A204.1 (cell line): ENCODE measurements at regions not wholly inside any gene's neighbourhood (a gene's known extent, or its start where the extent isn't known, plus 50 kb on each side); places are given as distances from the start of the nearest gene placed in this dataset.
"Not testable (repeated sequence)": the region's sequence is repeated elsewhere in the genome, so short reads cannot be mapped to it uniquely, and the experiment has no call there.

ENCODE experiments used
- FAIRE-seq: peaks from 2 replicates; lab custom pipeline; 2012; peaks lifted over from hg19 to GRCh38; lab: Jason Lieb, UNC

- no peak for FAIRE-seq
These were observed 438.9 kb downstream of the NAV3 start for GRCh38 chr12:78269620-78270019.

- no peak for FAIRE-seq
These were observed 440.9 kb downstream of the NAV3 start for GRCh38 chr12:78271546-78271945.

- no peak for FAIRE-seq
These were observed 445.2 kb downstream of the NAV3 start for GRCh38 chr12:78275886-78276285.

GRCh38 chr12:78278706-78279190 lies 448.1 kb downstream of the NAV3 start:
- FAIRE-seq, result no peak

GRCh38 chr12:78279567-78279966 lies 448.9 kb downstream of the NAV3 start:
- FAIRE-seq, result no peak

GRCh38 chr12:78281102-78281501 lies 450.4 kb downstream of the NAV3 start:
- FAIRE-seq, result not testable (repeated sequence)

- no peak for FAIRE-seq
These were observed 453.7 kb downstream of the NAV3 start for GRCh38 chr12:78284417-78284816.

- no peak for FAIRE-seq
These were observed 460.1 kb downstream of the NAV3 start for GRCh38 chr12:78290606-78291345.

- no peak for FAIRE-seq
These were observed 462.5 kb downstream of the NAV3 start for GRCh38 chr12:78293059-78293686.

GRCh38 chr12:78301282-78301681 lies 470.6 kb downstream of the NAV3 start:
- not testable (repeated sequence) for FAIRE-seq

- no peak for FAIRE-seq
These were observed 475.1 kb downstream of the NAV3 start for GRCh38 chr12:78305808-78306207.

- no peak for FAIRE-seq
These were observed 475.5 kb downstream of the NAV3 start for GRCh38 chr12:78306236-78306635.

GRCh38 chr12:78308701-78309100 lies 478.0 kb downstream of the NAV3 start:
- no peak for FAIRE-seq

- no peak for FAIRE-seq
These were observed 484.3 kb downstream of the NAV3 start for GRCh38 chr12:78315028-78315427.

- no peak for FAIRE-seq
These were observed 485.4 kb downstream of the NAV3 start for GRCh38 chr12:78316136-78316535.

- no peak for FAIRE-seq
These were observed 486.2 kb downstream of the NAV3 start for GRCh38 chr12:78316631-78317468.

- FAIRE-seq, result no peak
These were observed 491.0 kb downstream of the NAV3 start for GRCh38 chr12:78321696-78322095.

- FAIRE-seq, result no peak
These were observed 492.5 kb downstream of the NAV3 start for GRCh38 chr12:78323226-78323625.

- FAIRE-seq, result no peak
These were observed 493.5 kb downstream of the NAV3 start for GRCh38 chr12:78324234-78324633.

GRCh38 chr12:78328524-78328923 lies 497.8 kb downstream of the NAV3 start:
- FAIRE-seq, result no peak

GRCh38 chr12:78330131-78330530 lies 499.4 kb downstream of the NAV3 start:
- FAIRE-seq, result no peak

- FAIRE-seq, result no peak
These were observed 500.5 kb downstream of the NAV3 start for GRCh38 chr12:78331181-78331580.

- no peak for FAIRE-seq
These were observed 501.1 kb downstream of the NAV3 start for GRCh38 chr12:78331753-78332152.
